ENCODE measurements at regions not wholly inside any gene's neighbourhood (a gene's known extent, or its start where the extent isn't known, plus 50 kb on each side); places are given as distances from the start of the nearest gene placed in this dataset.

DNA sequence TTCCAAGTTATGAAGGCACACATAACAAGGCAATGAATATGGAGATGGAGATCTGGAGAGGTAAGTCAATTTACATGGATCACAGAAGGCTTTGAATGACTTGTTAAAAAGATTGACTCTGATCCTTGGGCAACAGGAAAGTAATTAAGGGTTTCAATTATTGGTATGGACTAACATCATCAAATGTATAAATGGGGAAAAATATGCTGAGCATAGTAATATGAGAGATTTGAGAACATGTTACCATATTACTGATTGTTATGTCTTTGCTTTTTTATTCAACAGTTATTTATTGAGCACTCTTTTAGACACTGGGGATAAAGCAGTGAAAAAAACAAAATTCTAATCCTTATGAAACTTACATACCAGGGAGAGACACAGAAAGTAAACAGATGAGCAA, 238.5 kb upstream of the ROBO1 start:
- Histone ChIP-seq H3K4me1 (no peaks in the 10 kb centered on the region), H3K27me3 (no peaks in the 10 kb centered on the region), H3K36me3 (no peaks in the 10 kb centered on the region), H3K4me3 (no peak overlapping the region), H3K27ac (no peak overlapping the region), H3K9me3 (no peaks in the 10 kb centered on the region)
- TF ChIP-seq, protein P1, sequence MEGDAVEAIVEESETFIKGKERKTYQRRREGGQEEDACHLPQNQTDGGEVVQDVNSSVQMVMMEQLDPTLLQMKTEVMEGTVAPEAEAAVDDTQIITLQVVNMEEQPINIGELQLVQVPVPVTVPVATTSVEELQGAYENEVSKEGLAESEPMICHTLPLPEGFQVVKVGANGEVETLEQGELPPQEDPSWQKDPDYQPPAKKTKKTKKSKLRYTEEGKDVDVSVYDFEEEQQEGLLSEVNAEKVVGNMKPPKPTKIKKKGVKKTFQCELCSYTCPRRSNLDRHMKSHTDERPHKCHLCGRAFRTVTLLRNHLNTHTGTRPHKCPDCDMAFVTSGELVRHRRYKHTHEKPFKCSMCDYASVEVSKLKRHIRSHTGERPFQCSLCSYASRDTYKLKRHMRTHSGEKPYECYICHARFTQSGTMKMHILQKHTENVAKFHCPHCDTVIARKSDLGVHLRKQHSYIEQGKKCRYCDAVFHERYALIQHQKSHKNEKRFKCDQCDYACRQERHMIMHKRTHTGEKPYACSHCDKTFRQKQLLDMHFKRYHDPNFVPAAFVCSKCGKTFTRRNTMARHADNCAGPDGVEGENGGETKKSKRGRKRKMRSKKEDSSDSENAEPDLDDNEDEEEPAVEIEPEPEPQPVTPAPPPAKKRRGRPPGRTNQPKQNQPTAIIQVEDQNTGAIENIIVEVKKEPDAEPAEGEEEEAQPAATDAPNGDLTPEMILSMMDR (IDR thresholded peaks at IDR 0.05) = no peak
- no peak for TF ChIP-seq POLR2A (IDR thresholded peaks at IDR 0.05)
- no peak for DNase-seq

DNA sequence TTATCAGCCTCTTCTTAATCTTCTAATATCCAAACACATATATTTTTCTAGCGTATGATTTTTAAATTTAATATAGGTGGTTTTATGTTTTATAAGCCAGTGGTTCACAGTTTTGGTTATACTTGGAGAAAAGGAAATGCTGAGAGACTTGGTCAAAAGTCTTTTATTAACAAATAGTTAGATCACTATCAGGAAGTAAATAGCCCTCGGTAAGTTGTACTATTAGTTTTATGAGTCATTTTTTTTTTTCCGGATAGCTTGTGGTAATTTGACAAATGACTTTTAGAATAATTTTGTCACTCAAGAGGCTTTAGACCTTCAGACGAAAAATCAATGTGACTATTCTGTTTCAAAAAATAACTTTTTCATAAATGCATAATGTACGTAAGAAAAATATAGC, 232.2 kb upstream of the ROBO1 start:
- no peak for TF ChIP-seq POLR2A (IDR thresholded peaks at IDR 0.05)
- TF ChIP-seq, protein P1 (IDR thresholded peaks at IDR 0.05) = no peak
- no peaks in the 10 kb centered on the region for H3K36me3 ChIP-seq
- H3K4me3 ChIP-seq = no peak overlapping the region
- no peaks in the 10 kb centered on the region for H3K27me3 ChIP-seq
- no peaks in the 10 kb centered on the region for H3K4me1 ChIP-seq
- no peak overlapping the region for H3K27ac ChIP-seq
- no peak for DNase-seq
- H3K9me3 ChIP-seq = no peaks in the 10 kb centered on the region

DNA sequence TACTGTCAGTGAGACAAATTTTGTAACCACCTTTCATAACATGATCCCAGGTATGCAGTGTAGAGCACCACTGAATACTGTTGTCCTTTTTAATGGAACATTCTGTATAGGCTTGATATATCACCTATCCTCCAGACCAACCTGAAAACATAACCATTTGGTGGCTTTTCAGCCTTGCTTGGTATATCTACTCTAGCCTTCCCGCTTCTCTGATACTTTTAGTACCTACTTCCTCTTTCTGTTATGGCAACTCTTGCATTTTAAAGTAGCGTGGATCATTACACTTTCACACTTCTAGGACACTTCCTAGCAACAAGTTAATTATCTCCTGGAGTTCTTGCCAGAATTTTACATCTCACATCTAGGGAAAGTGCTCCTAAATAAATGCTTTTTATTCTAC, 226.6 kb upstream of the ROBO1 start:
- H3K4me1 ChIP-seq = no peaks in the 10 kb centered on the region
- no peak overlapping the region for H3K27ac ChIP-seq
- no peak overlapping the region for H3K4me3 ChIP-seq
- H3K27me3 ChIP-seq = no peaks in the 10 kb centered on the region
- DNase-seq = no peak
- no peak for TF ChIP-seq POLR2A (IDR thresholded peaks at IDR 0.05)
- TF ChIP-seq, protein P1 (IDR thresholded peaks at IDR 0.05) = no peak
- H3K36me3 ChIP-seq = no peaks in the 10 kb centered on the region
- no peaks in the 10 kb centered on the region for H3K9me3 ChIP-seq

DNA sequence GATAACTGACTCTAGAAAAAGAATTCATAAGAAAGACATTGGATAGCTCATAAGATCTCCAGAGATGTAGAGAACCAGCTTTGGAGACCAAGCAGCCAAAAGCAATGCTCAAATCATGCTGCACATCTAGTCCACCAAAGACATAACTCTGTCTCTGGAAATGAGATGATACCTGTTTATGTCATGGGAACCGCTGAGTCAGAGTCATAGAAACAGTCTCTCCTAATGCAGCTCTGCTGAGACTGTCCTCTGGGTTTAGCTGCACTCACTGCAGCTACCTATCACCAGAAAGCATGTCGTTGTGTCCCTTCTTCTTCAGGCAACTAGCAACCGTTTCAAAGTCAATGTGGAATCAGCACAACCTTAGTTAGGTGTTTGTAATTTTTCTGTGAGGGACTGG, 218.5 kb upstream of the ROBO1 start:
- H3K4me1 ChIP-seq = no peaks in the 10 kb centered on the region
- no peak for DNase-seq
- H3K9me3 ChIP-seq = no peaks in the 10 kb centered on the region
- no peak for TF ChIP-seq POLR2A (IDR thresholded peaks at IDR 0.05)
- TF ChIP-seq, protein P1 (IDR thresholded peaks at IDR 0.05) = no peak
- H3K36me3 ChIP-seq = no peaks in the 10 kb centered on the region
- H3K27me3 ChIP-seq = no peaks in the 10 kb centered on the region
- H3K27ac ChIP-seq = no peak overlapping the region
- no peak overlapping the region for H3K4me3 ChIP-seq

DNA sequence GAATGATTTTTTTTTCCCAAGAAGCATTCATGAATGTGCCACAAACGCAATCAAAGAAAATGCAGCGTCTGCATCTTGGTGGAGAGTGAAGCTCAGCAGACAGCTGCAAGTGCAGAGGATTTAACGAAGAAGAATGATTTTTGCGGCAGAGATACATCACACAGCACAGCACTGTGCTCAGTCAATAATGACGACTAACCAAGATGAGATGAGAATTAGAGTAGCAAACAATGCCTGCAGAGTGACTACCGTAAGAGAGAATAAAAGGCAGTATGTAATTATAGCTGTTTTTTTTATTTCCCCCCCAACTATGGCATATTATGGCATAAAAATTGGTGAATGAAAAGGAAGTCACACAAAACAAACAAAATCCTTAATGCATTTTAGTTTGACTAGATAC, 218.0 kb upstream of the ROBO1 start:
- DNase-seq = no peak
- no peak overlapping the region for H3K27ac ChIP-seq
- no peaks in the 10 kb centered on the region for H3K9me3 ChIP-seq
- no peaks in the 10 kb centered on the region for H3K27me3 ChIP-seq
- TF ChIP-seq, protein P1 (IDR thresholded peaks at IDR 0.05) = no peak
- no peak for TF ChIP-seq POLR2A (IDR thresholded peaks at IDR 0.05)
- H3K36me3 ChIP-seq = no peaks in the 10 kb centered on the region
- H3K4me1 ChIP-seq = no peaks in the 10 kb centered on the region
- H3K4me3 ChIP-seq = no peak overlapping the region

DNA sequence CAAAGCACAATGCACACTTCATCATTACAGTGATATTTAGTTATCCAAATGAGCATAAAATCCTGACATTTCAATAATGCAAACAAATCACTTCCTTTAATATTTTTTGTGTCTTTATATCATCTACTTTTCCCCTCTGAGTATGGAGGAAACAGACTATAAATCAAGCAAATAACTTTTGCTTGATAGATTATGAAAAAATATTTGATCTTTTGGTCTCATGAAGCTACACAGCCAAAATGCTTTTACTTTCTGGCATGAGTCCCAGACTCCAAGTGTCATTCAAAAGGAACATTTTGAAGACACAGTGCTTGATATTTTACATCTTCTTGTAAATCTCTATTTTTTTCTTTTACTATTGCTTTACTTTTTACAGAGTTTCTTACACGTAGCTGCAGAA, 215.3 kb upstream of the ROBO1 start:
- no peak for DNase-seq
- H3K4me1 ChIP-seq = no peaks in the 10 kb centered on the region
- no peak overlapping the region for H3K27ac ChIP-seq
- no peaks in the 10 kb centered on the region for H3K36me3 ChIP-seq
- no peak overlapping the region for H3K4me3 ChIP-seq
- TF ChIP-seq, protein P1 (IDR thresholded peaks at IDR 0.05) = no peak
- TF ChIP-seq POLR2A (IDR thresholded peaks at IDR 0.05) = no peak
- no peaks in the 10 kb centered on the region for H3K27me3 ChIP-seq
- no peaks in the 10 kb centered on the region for H3K9me3 ChIP-seq

All from Peyer's patch (tissue), 4 donors.